HG03066 (cell line): ENCODE measurements at regions not wholly inside any gene's neighbourhood (a gene's known extent, or its start where the extent isn't known, plus 50 kb on each side); places are given as distances from the start of the nearest gene placed in this dataset.

Source experiments
- ATAC-seq: cut with Tn5 transposase; IDR thresholded peaks from one replicate; pipeline ENCODE4 v1.9.1; 2021; ENCODE audit warnings: low read depth; ENCODE audit not compliant: unreplicated experiment

GRCh38 chr3:107247116-107247515 lies 130.1 kb upstream of the CCDC54 start:
- no peak for ATAC-seq

- no peak for ATAC-seq
Observed at GRCh38 chr3:107249132-107249531, 128.1 kb upstream of the CCDC54 start.

GRCh38 chr3:107250221-107250620 lies 127.0 kb upstream of the CCDC54 start:
- ATAC-seq = no peak

GRCh38 chr3:107251819-107252218 lies 125.4 kb upstream of the CCDC54 start:
- no peak for ATAC-seq

GRCh38 chr3:107256963-107257362 lies 120.3 kb upstream of the CCDC54 start:
- ATAC-seq = no peak

- ATAC-seq = no peak
Observed at GRCh38 chr3:107258300-107258699, 118.9 kb upstream of the CCDC54 start.

- ATAC-seq = no peak
Observed at GRCh38 chr3:107260207-107260606, 117.0 kb upstream of the CCDC54 start.

GRCh38 chr3:107263269-107264021 lies 113.8 kb upstream of the CCDC54 start:
- ATAC-seq = no peak

DNA sequence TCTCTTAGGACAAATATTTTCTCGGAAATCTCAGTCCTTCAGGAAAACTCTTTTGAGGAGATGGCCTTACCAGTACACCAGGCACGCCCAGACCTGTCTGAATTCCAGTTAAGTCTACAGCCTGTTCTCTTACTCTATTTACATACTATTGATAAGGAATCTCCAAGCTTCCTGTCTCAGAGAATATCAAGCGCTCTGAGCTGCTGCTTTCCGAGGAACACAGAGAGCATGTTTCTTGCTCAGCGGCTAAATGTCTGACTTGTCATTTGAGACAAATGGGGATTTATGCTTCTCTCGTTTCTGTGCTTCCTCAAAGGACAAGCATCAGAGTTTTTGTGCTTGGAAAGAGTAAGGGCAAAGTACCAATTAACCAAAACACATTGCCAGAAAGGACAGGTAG lies 112.4 kb upstream of the CCDC54 start:
- ATAC-seq = no peak

DNA sequence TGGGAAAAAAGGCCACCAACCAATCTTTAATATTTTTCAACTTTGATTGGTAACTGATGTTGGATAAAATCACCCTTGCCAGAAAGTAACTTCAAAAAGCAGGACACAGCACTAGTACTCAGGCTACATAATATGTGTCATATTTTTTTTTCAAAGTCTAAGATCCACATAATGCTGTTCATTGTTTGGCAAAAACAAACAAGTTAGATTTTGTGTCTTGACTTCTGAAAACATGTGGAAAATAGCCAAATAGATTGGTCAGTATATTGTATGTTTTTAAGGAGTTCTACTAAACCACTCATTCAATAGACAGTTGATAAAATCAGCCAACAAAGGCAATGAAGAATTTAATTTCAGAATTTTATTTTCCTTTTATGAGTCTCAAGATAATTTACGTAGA lies 111.7 kb upstream of the CCDC54 start:
- no peak for ATAC-seq

DNA sequence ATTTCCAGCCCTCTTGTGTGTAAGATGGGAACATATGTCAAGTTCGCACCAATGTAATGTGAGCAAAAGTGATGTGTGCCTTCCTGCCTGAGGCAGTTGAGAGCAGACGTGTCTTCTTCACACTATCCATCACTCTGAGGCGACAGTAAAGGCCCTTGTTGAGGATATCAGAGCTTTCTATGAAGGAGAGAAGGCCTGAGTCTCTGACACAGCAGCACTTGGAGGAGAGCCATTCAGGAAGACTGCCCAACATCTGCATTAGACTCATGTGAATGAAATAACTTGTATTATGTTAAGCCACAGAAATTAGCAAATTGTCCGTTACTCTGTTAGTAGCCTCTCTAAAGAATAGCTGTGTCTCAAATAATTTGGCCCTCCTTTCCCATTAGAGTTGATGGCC lies 108.8 kb upstream of the CCDC54 start:
- ATAC-seq = no peak

DNA sequence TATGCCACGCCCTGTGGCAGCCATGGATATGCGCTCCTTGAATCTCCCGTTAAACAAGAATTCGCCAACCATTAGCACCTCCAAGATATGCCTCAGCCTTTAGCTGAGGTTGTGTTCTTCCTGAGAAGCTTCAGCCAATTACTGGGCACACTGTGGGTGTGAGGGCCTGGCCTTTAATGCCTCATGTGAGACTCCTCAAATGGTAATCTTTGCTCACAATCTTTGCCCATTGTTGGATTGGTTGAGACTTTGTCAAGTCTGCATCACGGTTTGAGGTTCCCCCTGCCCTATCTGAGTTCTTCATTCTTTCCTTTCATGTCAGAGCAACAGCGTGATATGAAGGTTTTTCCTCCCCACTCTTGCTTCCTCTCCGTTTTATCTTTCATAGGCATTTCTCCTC lies 108.1 kb upstream of the CCDC54 start:
- ATAC-seq = no peak

DNA sequence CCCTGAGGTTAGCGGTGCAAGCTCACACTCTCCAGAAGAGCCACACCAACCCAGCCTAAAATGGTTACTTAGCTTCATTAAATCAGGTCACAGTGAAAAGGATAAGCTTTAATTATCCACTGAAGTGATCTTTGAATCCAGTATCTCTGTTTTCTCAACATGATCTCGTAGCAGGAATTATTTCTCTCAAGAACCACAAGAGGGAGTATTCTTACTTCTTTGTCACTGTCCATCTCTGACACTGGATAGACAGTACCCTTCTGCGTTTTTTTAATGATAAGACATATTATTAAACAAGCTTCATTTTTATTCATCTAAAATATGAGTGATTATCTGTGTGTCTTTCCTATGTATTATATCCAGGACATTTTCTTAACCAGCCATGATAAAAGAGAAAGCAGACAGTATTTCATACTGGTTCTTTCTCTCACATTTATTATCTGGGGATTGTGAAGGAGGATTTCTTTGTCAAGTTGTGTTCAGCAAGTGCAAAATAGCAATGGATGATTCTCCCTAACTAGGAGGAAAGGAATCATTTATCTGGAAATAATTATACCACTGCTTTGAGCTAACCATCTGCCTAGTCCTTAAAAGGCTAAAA lies 105.4 kb upstream of the CCDC54 start:
- ATAC-seq = peak; percentile 74

GRCh38 chr3:107272471-107272870 lies 104.8 kb upstream of the CCDC54 start:
- ATAC-seq = no peak

- ATAC-seq = no peak
Observed at GRCh38 chr3:107272885-107273284, 104.4 kb upstream of the CCDC54 start.

GRCh38 chr3:107273771-107274170 lies 103.5 kb upstream of the CCDC54 start:
- no peak for ATAC-seq

DNA sequence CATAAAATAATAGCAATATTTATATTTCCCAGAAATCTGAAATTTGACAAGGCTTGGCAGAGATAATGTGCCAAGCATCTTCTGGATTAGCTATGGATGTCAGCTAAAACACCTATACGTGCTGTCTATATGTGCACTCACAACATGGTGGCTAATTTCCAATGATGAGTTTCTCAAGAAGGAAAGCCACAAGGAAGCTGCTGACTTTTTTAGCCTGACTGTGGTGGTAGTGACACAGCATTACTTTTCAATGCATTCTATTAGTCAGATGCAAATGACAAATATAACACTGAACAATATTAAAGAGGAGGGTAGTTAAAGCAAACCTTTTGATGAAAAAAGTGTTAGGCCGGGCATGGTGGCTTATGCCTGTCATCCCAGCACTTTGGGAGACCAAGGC lies 101.7 kb upstream of the CCDC54 start:
- ATAC-seq = no peak

- ATAC-seq = no peak
Observed at GRCh38 chr3:107283948-107284347, 93.3 kb upstream of the CCDC54 start.

GRCh38 chr3:107284612-107285011 lies 92.6 kb upstream of the CCDC54 start:
- ATAC-seq = no peak

DNA sequence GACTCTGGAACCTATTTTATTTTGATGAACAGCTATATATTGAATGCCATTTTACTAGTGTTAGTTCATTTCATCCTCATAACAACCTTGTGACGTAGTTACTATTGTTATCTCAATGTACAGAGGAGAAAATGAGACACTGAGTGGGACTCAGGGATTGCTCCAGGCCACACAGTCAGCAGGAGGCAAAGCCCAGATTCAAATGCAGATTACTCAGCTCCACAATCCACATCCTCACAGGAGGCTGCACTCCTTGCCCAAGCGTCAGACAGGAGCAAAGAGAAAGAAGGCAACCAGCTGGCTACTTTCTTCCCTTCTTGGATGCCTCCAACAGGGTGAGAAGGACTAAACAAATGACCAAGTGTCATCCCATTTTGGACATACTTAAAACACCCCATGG lies 92.0 kb upstream of the CCDC54 start:
- no peak for ATAC-seq

- no peak for ATAC-seq
Observed at GRCh38 chr3:107289354-107289753, 87.9 kb upstream of the CCDC54 start.

DNA sequence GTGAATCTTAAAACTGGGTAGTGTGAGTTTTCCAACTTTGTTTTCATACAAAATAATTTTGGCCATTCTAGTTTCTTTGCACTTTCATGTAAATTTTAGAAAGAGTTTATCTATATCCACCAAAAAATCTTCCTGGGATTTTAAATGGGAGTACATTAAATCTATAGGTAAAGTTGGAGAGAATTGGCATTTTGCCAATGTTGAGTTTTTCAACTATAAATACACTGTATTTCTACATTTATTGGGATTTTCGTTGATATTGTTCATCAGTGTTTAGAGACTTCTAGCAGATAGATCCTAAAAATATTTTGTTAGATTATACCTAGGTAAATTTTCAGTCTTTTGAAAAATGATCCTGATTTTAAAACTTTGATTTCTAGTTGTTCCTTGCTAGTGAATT lies 83.1 kb upstream of the CCDC54 start:
- ATAC-seq = no peak
